Activated CD8-positive, alpha-beta T cell treated with anti-CD3 and anti-CD28 coated beads for 36 hours (primary cell): ENCODE measurements at regions not wholly inside any gene's neighbourhood (a gene's known extent, or its start where the extent isn't known, plus 50 kb on each side); places are given as distances from the start of the nearest gene placed in this dataset.

Source experiments
- ATAC-seq: fragments of 200-7000 bp; cut with Tn5 transposase; one replicate; pipeline ENCODE4 v1.10.0; 2021; ENCODE audit warnings: mild to moderate bottlenecking, moderate library complexity
- CTCF ChIA-PET: fragments of 350-600 bp; sonication (Branson Sonifier 250); formaldehyde crosslinking; loops from one replicate; lab custom pipeline; 2021; ENCODE audit warnings: antibody characterized with exemption; lab: Charles Lee
- POLR2A ChIA-PET: fragments of 350-600 bp; sonication (Branson Sonifier 250); formaldehyde crosslinking; loops from one replicate; lab custom pipeline; 2021; ENCODE audit warnings: antibody characterized with exemption; lab: Charles Lee
- DNase-seq: peaks from one replicate; pipeline ENCODE4 v3.0.0-alpha.2; 2020
- H3K27ac Mint-ChIP-seq: one replicate; pipeline ENCODE4 v1.8.0; 2021; ENCODE audit warnings: mild to moderate bottlenecking, mixed read lengths
- H3K27me3 Mint-ChIP-seq: one replicate; pipeline ENCODE4 v1.8.0; 2021; ENCODE audit warnings: mixed read lengths
- H3K36me3 Mint-ChIP-seq: one replicate; pipeline ENCODE4 v1.8.0; 2021; ENCODE audit warnings: low read depth, mixed read lengths
- H3K4me1 Mint-ChIP-seq: one replicate; pipeline ENCODE4 v1.8.0; 2021; ENCODE audit warnings: low read depth, mixed read lengths
- H3K4me3 Mint-ChIP-seq: one replicate; pipeline ENCODE4 v1.8.0; 2021; ENCODE audit warnings: mild to moderate bottlenecking, moderate library complexity, mixed read lengths
- H3K9me3 Mint-ChIP-seq: one replicate; pipeline ENCODE4 v1.8.0; 2021; ENCODE audit warnings: mixed read lengths
- intact Hi-C: fragments of 100-400 bp; cut with micrococcal nuclease; formaldehyde crosslinking; loops from one replicate; pipeline ENCODE4 v1.10.0; 2022
- TF ChIP-seq, protein P1 (sequence below): fragments of 200-600 bp; IDR thresholded peaks from one replicate; pipeline ENCODE4 v1.8.0; 2022; ENCODE audit warnings: antibody characterized with exemption, mild to moderate bottlenecking

DNA sequence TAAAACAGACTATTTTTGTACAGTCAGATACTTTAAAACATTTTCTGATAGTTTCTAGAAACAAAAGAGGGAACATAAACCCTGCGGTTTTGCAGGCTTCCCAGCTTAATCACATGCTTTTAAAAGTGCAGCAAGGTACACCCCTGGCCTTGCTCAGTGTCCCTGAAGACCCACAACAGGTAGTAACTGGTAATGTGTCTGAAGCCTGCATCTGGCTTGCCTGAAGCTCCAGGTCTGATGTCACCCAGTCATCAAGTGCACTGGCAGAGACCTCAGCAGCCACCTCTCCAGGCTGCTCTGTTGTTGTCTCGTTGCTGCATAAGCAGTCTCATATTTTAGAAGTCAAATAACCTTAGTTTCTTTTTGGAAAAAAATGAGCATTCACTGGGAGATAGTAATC is 376.1 kb upstream of the MTPN start:
- TF ChIP-seq, protein P1, sequence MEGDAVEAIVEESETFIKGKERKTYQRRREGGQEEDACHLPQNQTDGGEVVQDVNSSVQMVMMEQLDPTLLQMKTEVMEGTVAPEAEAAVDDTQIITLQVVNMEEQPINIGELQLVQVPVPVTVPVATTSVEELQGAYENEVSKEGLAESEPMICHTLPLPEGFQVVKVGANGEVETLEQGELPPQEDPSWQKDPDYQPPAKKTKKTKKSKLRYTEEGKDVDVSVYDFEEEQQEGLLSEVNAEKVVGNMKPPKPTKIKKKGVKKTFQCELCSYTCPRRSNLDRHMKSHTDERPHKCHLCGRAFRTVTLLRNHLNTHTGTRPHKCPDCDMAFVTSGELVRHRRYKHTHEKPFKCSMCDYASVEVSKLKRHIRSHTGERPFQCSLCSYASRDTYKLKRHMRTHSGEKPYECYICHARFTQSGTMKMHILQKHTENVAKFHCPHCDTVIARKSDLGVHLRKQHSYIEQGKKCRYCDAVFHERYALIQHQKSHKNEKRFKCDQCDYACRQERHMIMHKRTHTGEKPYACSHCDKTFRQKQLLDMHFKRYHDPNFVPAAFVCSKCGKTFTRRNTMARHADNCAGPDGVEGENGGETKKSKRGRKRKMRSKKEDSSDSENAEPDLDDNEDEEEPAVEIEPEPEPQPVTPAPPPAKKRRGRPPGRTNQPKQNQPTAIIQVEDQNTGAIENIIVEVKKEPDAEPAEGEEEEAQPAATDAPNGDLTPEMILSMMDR: no peak
- peaks cover 3% of the 10 kb centered on the region for H3K9me3 Mint-ChIP-seq
- ATAC-seq (no peak), DNase-seq (no peak)
- no peaks in the 10 kb centered on the region for H3K27me3 Mint-ChIP-seq
- no peak overlapping the region for H3K27ac Mint-ChIP-seq
- intact Hi-C loops: no loop called here
- no peak overlapping the region for H3K4me3 Mint-ChIP-seq
- POLR2A ChIA-PET: no interaction called here
- no peaks in the 10 kb centered on the region for H3K36me3 Mint-ChIP-seq
- H3K4me1 Mint-ChIP-seq: no peaks in the 10 kb centered on the region
- CTCF ChIA-PET: no interaction called here

DNA sequence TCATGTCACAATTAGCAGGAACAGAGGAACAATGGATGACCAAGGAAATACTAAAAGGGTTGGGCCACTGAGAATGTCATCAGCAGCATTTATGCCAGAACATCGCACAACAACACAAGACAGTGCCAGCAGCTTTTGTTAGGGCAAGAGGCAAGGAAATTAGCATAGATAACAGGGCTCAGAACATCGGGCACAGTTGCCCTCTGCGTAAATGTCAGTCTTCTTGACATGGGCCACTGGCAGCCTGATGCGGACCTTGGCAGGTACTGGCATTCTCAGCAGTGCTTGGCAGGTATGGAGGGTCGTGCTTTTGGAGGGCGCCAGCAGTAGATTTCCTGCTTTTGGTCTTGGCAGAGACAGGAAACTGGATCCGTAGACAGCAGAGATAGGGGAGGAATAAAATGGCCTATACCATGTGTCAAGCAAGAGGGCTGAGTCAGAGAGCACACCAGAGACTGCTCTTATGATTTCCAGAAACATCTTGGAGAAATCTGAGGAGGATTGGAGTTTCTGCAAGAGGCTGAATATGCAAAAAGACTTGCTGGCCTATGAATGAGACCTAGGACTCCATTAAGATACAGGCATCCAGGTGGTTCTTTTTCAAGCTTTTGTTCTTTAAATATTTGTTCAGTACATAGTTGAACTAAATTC is 371.5 kb upstream of the MTPN start:
- DNase-seq (no peak), ATAC-seq (no peak)
- TF ChIP-seq, protein P1: no peak
- intact Hi-C loops: no loop called here
- no peaks in the 10 kb centered on the region for H3K9me3 Mint-ChIP-seq
- H3K27me3 Mint-ChIP-seq: no peaks in the 10 kb centered on the region
- POLR2A ChIA-PET: no interaction called here
- CTCF ChIA-PET: no interaction called here
- H3K27ac Mint-ChIP-seq: no peak overlapping the region
- no peaks in the 10 kb centered on the region for H3K4me1 Mint-ChIP-seq
- H3K36me3 Mint-ChIP-seq: no peaks in the 10 kb centered on the region
- H3K4me3 Mint-ChIP-seq: no peak overlapping the region

GRCh38 chr7:136348142-136348541 is 371.0 kb upstream of the MTPN start:
- CTCF ChIA-PET: no interaction called here
- POLR2A ChIA-PET: no interaction called here
- H3K36me3 Mint-ChIP-seq: no peaks in the 10 kb centered on the region
- TF ChIP-seq, protein P1: no peak
- ATAC-seq (no peak), DNase-seq (no peak)
- no peaks in the 10 kb centered on the region for H3K27me3 Mint-ChIP-seq
- intact Hi-C loops: no loop called here
- H3K4me1 Mint-ChIP-seq: no peaks in the 10 kb centered on the region
- no peak overlapping the region for H3K4me3 Mint-ChIP-seq
- H3K27ac Mint-ChIP-seq: no peak overlapping the region
- no peaks in the 10 kb centered on the region for H3K9me3 Mint-ChIP-seq

DNA sequence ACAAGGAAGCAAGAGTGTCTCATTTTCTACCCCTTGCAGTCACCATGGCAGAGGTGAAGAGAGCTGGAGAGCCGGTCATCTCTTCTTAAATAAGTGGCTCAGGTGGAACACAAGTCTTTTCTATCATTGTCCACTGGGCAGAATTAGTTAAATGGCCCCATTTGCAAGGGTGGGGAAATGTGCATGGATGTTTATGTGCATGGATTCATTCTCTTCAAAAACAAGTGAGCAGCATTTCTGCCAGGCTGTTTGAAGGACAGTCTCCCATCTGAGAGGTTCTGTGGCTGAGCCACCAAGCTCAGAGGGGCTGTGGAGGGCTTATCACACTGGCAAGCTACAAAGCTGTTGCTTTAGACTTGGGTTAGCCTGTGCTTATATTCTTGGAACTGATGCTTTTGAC is 370.3 kb upstream of the MTPN start:
- TF ChIP-seq, protein P1: no peak
- Mint-ChIP-seq H3K36me3 (no peaks in the 10 kb centered on the region), H3K9me3 (no peaks in the 10 kb centered on the region), H3K27me3 (no peaks in the 10 kb centered on the region), H3K27ac (no peak overlapping the region), H3K4me3 (no peak overlapping the region), H3K4me1 (no peaks in the 10 kb centered on the region)
- no peak for DNase-seq
- ChIA-PET POLR2A (no interaction called here), CTCF (no interaction called here)
- intact Hi-C loops: no loop called here
- ATAC-seq: no peak

GRCh38 chr7:136342251-136342650 is 365.1 kb upstream of the MTPN start:
- ChIA-PET CTCF (no interaction called here), POLR2A (no interaction called here)
- Mint-ChIP-seq H3K9me3 (no peaks in the 10 kb centered on the region), H3K27ac (no peak overlapping the region), H3K4me3 (no peak overlapping the region), H3K27me3 (no peaks in the 10 kb centered on the region), H3K36me3 (no peaks in the 10 kb centered on the region), H3K4me1 (no peaks in the 10 kb centered on the region)
- DNase-seq (no peak), ATAC-seq (no peak)
- TF ChIP-seq, protein P1: no peak
- intact Hi-C loops: no loop called here
